Pulmonary artery endothelial cell (primary cell): ENCODE measurements at regions not wholly inside any gene's neighbourhood (a gene's known extent, or its start where the extent isn't known, plus 50 kb on each side); places are given as distances from the start of the nearest gene placed in this dataset.

Experiments used
- DNase-seq: peaks from one replicate; pipeline ENCODE4 v3.0.0-alpha.2; 2011; ENCODE audit warnings: low read depth, low spot score

GRCh38 chr3:87175732-87176131, 51.4 kb upstream of the CHMP2B start:
- DNase-seq = no peak

DNA sequence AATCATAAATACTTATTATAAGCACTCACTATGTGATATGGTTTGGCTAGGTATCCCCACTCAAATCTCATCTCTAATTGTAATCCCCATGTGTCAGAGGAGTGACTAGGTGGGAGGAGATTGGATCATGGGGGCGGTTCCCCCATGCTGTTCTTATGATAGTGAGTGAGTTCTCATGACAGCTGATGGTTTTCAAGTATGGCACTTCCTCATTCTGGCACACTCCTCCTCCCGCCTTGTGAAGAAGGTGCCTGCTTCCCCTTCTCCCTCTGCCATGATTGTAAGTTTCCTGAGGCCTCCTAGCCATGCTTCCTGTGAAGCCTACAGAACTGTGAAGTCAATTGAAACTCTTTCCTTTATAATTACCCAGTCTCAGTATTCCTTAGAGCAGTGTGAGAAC, 53.3 kb upstream of the CHMP2B start:
- DNase-seq = no peak

- no peak for DNase-seq
These were observed 54.0 kb upstream of the CHMP2B start for GRCh38 chr3:87173071-87173470.

DNA sequence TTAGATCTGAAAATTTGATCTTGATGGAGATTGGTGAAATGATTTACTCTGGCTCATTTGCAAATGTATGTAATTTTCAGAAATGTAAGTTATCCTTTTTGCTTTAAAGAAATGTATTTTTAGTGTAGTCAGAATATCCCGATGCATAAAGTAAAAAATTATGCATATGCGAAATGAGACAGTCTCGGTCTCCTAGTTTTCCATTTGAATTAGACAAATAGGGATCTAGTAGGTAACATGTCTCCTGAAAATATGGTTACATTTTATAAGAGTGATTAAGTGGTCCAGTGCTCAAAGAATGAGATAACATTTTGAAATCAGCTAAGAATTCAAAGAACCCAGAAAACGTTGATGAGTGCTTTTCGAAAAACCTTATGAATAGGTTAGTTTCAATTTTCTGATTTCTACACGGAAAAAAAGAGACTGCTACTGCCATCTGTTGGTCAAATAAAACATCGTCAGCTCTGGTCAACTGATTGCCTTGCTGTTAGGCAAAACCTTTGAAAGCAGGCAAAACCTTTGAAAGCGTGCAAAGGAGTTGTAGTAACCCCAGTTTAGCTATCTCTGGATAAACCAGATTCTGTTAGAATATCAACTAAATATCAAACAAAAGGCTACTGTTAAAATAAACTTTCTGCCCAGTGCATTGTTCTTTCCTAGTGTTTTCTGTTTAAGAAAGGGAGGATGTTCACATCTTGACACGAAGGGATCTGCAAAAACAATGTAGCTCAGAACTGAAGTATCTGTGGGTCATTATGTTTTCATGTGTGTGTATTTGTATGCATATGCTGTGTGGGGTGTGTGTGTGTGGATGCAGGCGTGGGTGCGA, 59.3 kb upstream of the CHMP2B start:
- no peak for DNase-seq

DNA sequence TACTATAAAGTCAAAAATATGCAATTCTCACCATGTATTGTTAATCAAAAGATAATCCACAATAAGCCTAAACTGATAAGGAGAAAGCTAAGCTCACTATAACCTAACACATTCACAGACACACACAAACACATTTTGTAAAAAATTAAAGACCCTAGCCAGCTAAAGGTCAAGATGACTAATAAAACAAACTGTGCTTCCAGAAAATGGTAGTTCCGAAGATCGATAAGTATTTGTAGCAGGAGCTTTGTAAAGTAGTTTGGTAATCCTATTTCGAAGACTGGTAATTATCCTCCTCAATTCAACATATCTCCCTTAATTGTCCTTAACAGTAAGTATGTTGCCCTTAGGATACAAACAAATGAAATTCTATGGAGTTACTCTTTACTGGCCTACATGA, 62.9 kb upstream of the CHMP2B start:
- no peak for DNase-seq

GRCh38 chr3:87161851-87162250, 65.3 kb upstream of the CHMP2B start:
- no peak for DNase-seq

DNA sequence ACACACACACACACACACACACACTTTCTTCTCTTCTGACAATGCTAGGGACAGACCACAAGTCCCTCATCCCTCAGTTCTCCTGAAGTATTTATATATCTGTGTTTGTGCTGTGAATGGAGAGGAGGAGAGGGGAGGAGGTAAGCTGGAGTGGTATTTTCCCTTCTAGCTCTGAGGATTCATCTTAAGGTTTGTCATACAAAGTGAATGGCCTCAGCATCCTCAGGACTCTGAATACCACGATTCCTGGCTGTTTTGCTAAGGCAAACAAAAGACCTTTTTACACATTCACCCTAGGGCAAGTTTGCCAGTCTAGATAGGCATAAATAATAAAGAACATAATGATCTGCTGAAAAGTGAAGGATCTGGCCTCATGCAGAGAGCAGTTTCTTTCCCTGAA, 65.7 kb upstream of the CHMP2B start:
- DNase-seq = no peak

GRCh38 chr3:87161013-87161412, 66.1 kb upstream of the CHMP2B start:
- DNase-seq = no peak

- no peak for DNase-seq
These were observed 68.3 kb upstream of the CHMP2B start for GRCh38 chr3:87158823-87159222.

GRCh38 chr3:87148020-87148419, 79.1 kb upstream of the CHMP2B start:
- DNase-seq = no peak

DNA sequence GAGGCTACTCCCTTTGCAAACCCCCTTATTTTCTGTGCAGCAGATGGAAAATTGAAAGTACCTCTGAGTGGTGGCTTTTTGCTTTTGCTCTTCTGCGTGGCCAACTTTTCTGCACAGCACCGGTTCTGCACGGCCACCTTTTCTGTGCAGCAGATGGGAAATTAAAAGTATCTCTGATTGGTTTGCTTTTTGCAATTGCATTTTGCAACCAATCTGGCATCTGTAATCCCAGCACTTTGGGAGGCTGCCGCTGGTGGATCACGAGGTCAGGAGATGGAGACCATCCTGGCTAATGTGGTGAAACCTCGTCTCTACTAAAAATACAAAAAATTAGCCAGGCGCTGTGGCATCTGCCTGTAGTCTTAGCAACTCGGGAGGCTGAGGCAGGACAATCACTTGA, 79.5 kb upstream of the CHMP2B start:
- no peak for DNase-seq

- no peak for DNase-seq
These were observed 81.6 kb upstream of the CHMP2B start for GRCh38 chr3:87145553-87145952.

- DNase-seq = no peak
These were observed 91.0 kb upstream of the CHMP2B start for GRCh38 chr3:87136066-87136596.

- no peak for DNase-seq
These were observed 91.7 kb upstream of the CHMP2B start for GRCh38 chr3:87135412-87135811.

DNA sequence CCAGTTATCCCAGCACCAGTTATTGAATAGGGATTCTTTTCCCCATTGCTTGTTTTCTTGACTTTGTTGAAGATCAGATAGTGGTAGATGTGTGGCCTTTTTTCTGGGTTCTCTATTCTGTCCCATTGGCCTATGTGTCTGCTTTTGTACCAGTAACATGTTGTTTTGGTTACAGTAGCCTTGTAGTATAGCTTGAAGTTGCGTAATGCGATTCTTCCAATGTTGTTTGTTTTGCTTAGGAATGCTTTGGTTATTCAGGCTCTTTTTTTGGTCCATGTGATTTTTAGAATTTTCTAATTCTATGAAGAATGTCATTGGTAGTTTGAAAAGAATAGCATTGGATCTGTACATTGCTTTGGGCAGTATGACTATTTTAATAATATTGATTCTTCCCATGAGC, 94.3 kb upstream of the CHMP2B start:
- no peak for DNase-seq

DNA sequence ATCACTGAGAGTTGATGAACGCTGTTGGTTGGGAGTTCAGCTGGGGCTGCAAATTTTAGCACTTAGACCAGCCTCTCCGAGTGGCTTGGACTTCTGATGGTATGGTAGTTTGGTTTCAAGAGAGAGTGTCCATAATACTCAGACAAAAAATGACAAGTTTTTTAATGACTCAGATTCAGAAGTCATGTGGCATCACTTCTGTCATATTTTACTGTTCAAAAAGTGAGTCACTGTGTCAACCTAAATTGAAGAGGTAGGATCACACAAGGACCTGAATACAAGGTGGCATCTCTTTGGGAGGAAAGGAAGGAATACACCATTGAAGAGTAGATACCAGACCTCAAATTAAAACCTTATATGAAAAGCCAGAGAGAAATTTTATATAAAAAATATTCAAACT, 99.1 kb upstream of the CHMP2B start:
- DNase-seq = no peak

DNA sequence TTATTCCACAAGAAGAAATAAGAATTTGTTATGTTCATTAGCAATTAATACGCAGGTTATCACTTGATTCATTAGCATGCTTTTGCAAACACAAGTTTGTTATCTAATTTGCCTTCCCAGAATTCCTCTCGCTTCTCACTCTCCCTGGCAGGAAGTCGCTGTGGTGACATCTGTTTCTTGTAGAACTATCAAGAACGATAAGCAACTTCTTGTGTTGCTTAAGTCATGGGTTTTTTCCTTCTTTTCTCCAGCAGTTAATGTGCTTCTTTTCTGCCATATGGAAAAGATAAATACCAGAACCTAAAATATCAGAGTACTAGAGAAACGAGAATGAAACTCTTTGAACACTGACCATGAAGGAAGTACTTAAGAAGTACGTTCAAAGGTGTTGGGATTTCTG, 99.8 kb upstream of the CHMP2B start:
- DNase-seq = no peak

DNA sequence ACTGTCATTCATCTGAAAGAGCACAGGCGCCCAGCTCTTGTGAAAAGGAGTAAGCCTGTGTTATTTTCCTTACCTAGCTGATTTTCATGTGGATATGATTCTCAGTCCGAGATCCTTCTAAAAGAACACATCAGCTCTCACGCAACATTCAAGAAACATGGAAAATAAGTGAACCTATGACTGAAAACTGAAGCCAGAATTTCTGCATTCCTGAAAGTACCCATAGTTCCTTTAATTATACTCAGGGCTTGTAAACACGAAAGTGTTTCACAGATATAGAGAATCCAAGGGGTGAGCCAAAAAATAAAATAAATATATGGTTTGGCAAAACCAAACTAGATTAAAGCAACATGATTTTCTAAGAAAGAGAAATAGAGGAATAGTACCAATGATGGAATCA, 100.8 kb upstream of the CHMP2B start:
- no peak for DNase-seq

- no peak for DNase-seq
These were observed 102.0 kb upstream of the CHMP2B start for GRCh38 chr3:87125116-87125515.

- DNase-seq = no peak
These were observed 104.3 kb upstream of the CHMP2B start for GRCh38 chr3:87122766-87123165.

GRCh38 chr3:87121856-87122255, 105.3 kb upstream of the CHMP2B start:
- DNase-seq = no peak

DNA sequence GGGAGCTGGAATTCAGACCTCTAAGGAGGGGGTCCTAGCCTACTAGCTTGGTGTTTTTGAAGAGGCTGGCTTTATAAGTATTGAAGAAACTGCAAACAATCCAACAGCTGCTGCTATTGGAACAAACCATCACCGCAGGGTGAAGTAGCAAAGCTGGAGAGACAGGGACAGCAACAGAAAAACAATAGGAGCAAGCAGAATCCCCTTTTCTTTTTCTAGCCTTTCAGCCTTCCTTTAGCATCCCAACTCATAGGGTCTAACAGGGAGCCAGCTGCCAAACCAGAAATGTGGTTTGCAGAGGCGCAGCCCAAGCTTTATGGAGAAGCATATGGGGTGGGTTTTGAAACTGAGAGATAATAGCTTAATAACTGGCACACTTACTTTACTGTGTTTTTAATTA, 106.2 kb upstream of the CHMP2B start:
- DNase-seq = no peak

- no peak for DNase-seq
These were observed 106.9 kb upstream of the CHMP2B start for GRCh38 chr3:87120236-87120635.

- DNase-seq = no peak
These were observed 117.6 kb upstream of the CHMP2B start for GRCh38 chr3:87109465-87109864.
